ENCODE measurements at regions not wholly inside any gene's neighbourhood (a gene's known extent, or its start where the extent isn't known, plus 50 kb on each side); places are given as distances from the start of the nearest gene placed in this dataset.

GRCh38 chr11:79762279-79762921, 321.6 kb upstream of the TENM4 start:
- DNase-seq = no peak

DNA sequence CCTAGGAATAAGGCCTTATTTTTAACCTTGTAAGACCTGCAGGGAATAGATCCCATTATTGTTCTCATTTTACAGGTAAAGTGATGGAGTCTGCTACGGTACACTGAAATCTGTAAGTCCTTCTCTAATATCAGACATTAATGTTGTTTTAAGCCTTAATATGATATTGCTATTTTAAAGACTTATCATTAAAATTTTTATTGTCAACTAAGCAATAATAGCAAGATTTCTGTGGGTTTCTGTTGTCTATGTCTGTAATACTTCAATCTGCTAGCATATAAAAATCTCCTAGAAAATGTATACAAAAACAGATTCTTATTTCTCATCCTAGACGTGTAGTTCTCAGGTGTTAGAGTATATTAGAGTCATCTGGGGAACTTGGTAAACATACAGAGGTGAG, 317.5 kb upstream of the TENM4 start:
- no peak for DNase-seq

DNA sequence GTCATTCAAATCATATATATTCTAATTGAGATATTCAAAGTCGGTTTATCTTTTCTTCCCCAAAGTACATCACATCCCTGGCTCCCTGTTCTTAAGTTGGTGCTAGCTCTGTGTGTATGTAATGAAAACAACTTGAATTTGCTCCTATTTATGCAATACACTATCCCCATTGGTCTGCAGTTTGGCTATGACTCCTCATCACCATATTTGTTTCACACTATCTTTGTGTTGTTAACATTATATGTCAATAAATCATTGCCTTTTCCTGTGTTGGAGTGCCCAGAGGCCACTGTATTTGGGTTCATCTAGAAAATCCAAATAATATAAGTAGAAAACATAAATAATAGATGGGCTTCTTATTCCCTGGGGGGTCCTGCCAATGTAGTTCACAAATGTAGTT, 306.6 kb upstream of the TENM4 start:
- DNase-seq = no peak

DNA sequence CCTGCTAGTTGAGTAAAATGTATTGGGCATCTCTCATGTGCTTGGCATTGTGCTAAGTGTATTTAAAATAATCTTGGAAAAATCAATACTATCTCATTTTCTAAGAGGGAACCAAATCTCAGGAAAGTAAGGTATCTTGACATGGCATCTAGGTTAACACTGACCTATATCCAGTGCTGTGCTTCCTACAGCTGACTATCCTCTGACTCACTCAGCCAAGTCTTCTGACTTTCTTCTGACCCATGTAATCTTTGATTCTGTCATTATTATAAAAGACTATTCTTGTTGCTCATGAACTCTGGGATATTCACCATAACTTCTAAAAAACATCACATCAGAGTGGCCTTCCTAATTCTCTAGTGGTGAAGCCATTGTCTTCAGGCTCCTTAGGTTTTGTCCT, 304.1 kb upstream of the TENM4 start:
- DNase-seq = no peak

GRCh38 chr11:79742176-79742575, 301.3 kb upstream of the TENM4 start:
- DNase-seq = no peak

DNA sequence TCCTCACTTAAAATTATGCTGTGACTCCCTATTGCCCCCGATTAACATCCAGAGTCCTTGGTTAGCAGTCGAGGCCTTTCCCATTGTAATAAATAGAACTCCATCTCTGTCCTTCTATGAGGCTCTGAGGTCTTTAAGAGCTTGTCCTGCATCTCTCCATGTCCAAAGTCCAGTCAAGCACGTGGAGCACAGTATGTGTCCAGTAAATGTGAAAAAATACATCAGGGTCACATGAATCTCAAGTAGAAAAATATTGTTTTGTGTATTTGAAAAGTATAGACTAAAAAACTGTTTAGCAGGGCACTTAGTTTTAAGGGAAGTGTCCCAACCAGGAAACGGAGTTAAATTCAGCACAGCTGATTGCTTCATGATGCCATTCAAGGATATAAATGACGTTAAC, 298.8 kb upstream of the TENM4 start:
- DNase-seq = no peak

DNA sequence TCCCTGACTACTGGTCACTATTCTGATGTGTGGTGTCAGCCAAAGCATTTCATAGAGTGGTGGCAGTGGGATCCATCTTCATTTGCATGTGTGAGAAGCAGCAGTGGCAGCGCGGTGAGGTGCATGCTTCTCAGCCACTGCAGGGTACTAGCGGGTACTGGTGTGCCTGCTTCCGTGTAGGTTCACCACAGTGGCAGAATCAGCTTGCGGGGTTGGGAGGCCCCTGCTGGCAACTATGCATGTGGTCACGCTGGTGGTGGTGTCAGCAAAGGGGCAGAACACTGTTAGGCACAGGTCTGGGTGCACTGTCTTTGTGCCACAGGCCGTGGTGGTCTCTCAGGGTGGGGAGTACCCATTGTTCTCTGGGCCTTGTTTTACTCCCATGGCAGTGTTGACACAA, 286.4 kb upstream of the TENM4 start:
- no peak for DNase-seq

GRCh38 chr11:79720115-79720514, 279.3 kb upstream of the TENM4 start:
- no peak for DNase-seq

DNA sequence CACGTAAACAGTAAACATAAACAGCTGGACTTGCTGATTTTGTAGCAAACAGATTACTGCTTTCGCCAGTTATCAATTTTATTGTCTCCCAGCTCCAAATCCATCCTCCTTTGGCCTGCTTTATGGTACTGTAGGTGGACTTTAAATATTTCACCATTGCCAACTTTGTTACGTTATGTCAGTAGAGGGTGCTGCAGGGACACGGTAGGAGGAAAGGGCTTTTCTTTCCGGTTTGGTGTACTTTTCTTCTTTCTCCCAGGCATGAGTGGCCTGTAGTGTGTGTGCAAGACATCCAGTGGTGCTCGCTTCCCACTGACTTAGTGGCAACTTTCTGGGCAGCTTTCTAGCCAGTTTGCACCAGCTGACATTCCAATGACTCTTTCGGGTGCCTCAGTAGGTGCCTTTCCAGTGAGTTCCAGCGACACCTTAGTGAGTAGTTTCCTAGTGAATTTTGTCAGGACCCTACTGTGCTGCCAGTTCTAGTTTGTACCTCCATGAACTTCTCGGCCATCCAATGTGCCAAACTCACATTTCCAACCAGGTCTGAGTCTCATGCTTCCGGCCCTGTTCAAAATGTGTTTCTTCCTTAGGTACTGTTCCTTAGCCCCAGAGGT, 267.6 kb upstream of the TENM4 start:
- no peak for DNase-seq

- no peak for DNase-seq
These were observed 264.8 kb upstream of the TENM4 start for GRCh38 chr11:79705648-79706047.

- DNase-seq = no peak
These were observed 261.5 kb upstream of the TENM4 start for GRCh38 chr11:79702303-79702702.

GRCh38 chr11:79699246-79699645, 258.4 kb upstream of the TENM4 start:
- no peak for DNase-seq

GRCh38 chr11:79697905-79698304, 257.1 kb upstream of the TENM4 start:
- no peak for DNase-seq

DNA sequence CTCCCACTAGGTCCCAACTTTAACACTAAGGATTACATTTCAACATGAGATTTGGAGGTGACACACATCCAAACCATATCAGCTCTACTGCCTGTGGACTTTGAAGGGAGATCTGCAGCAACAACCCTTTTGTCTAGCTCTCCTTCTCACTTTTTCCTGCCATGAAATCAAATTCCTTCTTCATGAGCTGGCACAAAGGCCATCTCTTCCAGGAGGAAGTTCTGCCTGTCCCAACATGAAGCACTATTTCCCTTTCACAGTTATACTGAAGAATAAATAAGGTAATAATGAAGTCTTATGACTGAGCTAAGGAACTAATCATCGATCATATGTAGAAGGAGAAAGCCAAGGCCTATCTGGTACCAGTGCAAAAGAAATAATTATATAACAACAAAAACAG, 253.5 kb upstream of the TENM4 start:
- no peak for DNase-seq

DNA sequence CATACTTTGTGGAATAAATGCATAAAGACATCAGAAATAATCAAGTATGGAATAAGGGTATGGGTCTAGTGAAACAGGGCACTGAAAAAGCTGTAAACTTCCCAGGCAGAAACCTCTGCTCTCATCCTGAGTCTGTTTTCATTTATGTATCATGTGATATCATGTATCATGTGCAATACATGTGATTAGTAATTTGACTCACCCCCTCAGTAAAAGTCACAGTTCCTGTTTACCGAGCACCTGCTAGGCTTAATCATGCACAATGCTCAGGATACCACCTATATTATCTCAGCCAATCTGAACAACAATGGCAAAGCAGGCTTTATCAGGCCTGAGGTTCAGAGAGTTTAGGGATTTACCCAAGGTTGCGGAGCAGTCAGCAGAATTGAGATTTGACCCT, 250.6 kb upstream of the TENM4 start:
- no peak for DNase-seq

GRCh38 chr11:79686703-79687419, 246.0 kb upstream of the TENM4 start:
- DNase-seq = no peak

DNA sequence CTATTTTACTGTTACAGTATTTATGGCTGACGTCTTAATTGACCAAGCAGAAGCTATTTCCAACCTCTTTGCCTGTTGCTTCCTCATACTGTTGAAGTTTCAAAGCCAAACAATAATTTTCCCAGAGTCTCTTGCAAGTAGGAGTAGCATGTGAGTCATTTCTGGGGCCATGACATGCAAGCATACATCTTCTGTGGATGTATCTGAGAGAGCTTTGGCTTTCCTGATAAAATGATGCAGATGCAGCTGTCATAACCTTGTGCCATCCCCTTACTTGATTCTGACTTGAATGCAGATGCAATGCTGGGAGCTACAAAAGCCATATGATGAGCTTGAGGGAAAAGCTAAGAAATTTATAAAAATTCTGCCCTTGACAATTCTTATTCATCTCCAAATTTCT, 243.1 kb upstream of the TENM4 start:
- no peak for DNase-seq

DNA sequence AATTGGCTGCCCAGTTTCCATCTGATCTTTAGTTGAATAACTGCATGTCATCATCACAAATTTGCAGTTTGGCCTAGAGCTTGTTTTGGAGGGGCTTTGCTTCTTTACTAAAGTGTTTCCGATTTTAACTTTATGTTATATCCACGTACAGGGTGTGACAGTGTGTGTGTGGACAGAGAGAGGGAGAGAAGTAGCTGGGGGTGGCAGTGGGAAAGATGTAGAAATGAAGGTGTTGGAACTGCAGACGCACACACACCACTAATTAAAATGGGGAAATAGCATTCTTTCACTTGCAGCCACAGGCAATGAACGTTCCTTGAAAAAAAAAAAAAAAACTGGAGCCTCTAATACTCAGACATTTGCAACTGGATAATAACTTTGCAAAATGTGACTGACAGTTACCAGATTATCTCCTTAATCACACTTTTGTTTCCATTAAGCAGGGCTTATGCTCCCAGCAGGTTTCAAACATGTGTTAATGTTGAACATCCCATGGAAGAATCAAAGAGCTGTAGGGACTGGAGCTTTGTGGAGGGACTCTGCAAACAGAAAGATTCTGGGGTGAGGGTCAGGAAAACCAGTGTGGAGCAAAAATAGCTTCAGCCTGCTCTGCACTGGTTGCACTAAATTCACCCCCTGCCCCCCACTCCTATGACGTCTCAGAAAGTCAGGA, 238.1 kb upstream of the TENM4 start:
- DNase-seq = no peak

- DNase-seq = no peak
These were observed 235.6 kb upstream of the TENM4 start for GRCh38 chr11:79676396-79676795.

DNA sequence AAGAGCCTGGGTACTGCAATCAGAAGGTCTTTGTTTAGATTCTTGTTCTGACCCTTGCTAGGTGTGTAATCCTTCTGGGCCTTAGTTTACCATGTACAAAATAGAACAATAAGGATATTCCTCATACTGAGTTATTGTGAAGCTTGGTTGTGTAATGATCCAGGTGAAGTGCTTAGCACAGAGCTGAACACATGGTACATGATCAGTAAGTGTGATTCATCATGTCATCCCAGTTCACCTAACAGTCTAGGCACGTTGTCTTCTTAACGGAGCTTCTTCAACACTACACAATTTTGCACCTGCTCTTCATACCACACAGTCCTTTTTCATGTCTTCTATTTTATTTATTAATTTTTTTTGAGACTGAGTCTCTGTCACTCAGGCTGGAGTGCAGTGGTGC, 234.3 kb upstream of the TENM4 start:
- DNase-seq = no peak

DNA sequence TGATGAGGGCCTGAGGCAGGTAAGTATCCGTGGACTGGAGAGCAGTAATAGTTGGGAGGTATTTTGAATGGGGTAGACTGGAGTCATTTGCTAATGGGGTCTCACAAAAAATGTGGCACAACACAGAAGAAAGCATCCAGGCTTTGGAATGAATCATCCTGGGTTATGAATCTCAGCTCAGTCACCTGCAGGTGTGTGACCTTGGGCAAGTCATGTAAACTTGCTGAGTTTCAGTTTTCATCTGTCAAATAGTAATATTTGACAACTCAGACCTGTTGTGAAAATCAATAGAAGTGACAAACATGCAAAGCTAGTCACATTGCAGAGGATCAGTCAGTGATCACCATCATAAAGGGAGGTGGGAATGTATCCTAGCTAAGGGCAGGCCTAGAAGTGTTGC, 232.0 kb upstream of the TENM4 start:
- no peak for DNase-seq

DNA sequence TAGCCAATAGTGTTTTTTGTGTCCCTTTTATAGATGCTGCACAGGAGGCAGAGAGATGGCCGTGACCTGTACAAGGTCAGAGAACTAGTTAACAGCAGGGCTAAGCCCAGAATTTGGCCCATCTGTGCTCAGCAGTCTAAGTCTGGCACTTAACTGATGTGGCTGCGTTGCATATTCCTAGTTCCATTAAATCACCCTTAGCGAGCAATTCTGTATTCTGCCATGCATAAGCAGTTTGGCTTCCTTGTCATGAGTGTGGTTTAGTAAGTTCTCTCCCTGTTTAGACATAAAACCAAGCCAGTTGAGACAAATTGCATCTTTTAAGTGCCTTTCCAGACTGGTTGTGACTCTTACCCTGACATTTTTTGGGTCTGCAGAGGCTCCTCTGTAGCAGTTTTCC, 230.6 kb upstream of the TENM4 start:
- no peak for DNase-seq

GRCh38 chr11:79670882-79671281, 230.1 kb upstream of the TENM4 start:
- no peak for DNase-seq

- no peak for DNase-seq
These were observed 227.7 kb upstream of the TENM4 start for GRCh38 chr11:79668575-79668974.

All from NCI-H2107 (cell line).